GM18858 (cell line): ENCODE measurements at regions not wholly inside any gene's neighbourhood (a gene's known extent, or its start where the extent isn't known, plus 50 kb on each side); places are given as distances from the start of the nearest gene placed in this dataset.
"Not testable (repeated sequence)": the region's sequence is repeated elsewhere in the genome, so short reads cannot be mapped to it uniquely, and the experiment has no call there.

Experiments
- ATAC-seq: cut with Tn5 transposase; IDR thresholded peaks from one replicate; pipeline ENCODE4 v1.9.1; 2021; ENCODE audit not compliant: unreplicated experiment

- ATAC-seq: no peak
Observed at GRCh38 chr10:80750268-80750667, 212.6 kb downstream of the SH2D4B start.

GRCh38 chr10:80751940-80752339 lies 214.2 kb downstream of the SH2D4B start:
- ATAC-seq: no peak

- no peak for ATAC-seq
Observed at GRCh38 chr10:80753612-80754011, 215.9 kb downstream of the SH2D4B start.

- ATAC-seq: no peak
Observed at GRCh38 chr10:80755893-80756292, 218.2 kb downstream of the SH2D4B start.

- ATAC-seq: no peak
Observed at GRCh38 chr10:80759693-80760092, 222.0 kb downstream of the SH2D4B start.

GRCh38 chr10:80760914-80761371 lies 223.2 kb downstream of the SH2D4B start:
- ATAC-seq: peak; percentile 70

GRCh38 chr10:80767963-80768362 lies 230.3 kb downstream of the SH2D4B start:
- no peak for ATAC-seq

- no peak for ATAC-seq
Observed at GRCh38 chr10:80769700-80770160, 232.0 kb downstream of the SH2D4B start.

GRCh38 chr10:80770239-80770638 lies 232.5 kb downstream of the SH2D4B start:
- no peak for ATAC-seq

GRCh38 chr10:80771285-80771684 lies 233.6 kb downstream of the SH2D4B start:
- no peak for ATAC-seq

GRCh38 chr10:80771902-80772555 lies 234.3 kb downstream of the SH2D4B start:
- ATAC-seq: no peak

GRCh38 chr10:80772596-80772995 lies 234.9 kb downstream of the SH2D4B start:
- no peak for ATAC-seq

- no peak for ATAC-seq
Observed at GRCh38 chr10:80784695-80785094, 247.0 kb downstream of the SH2D4B start.

- ATAC-seq: no peak
Observed at GRCh38 chr10:80786322-80786721, 248.6 kb downstream of the SH2D4B start.

- ATAC-seq: no peak
Observed at GRCh38 chr10:80787952-80788351, 250.2 kb downstream of the SH2D4B start.

- no peak for ATAC-seq
Observed at GRCh38 chr10:80794994-80795393, 257.3 kb downstream of the SH2D4B start.

- ATAC-seq: no peak
Observed at GRCh38 chr10:80805343-80806020, 267.8 kb downstream of the SH2D4B start.

GRCh38 chr10:80814147-80814652 lies 276.5 kb downstream of the SH2D4B start:
- ATAC-seq: no peak

- ATAC-seq: no peak
Observed at GRCh38 chr10:80829151-80829550, 291.4 kb downstream of the SH2D4B start.

GRCh38 chr10:80829562-80829961 lies 291.9 kb downstream of the SH2D4B start:
- ATAC-seq: no peak

GRCh38 chr10:80832693-80833092 lies 295.0 kb downstream of the SH2D4B start:
- ATAC-seq: not testable (repeated sequence)

GRCh38 chr10:80855348-80855971 lies 317.8 kb downstream of the SH2D4B start:
- peak; percentile 62 for ATAC-seq
